ENCODE measurements at regions not wholly inside any gene's neighbourhood (a gene's known extent, or its start where the extent isn't known, plus 50 kb on each side); places are given as distances from the start of the nearest gene placed in this dataset.

GRCh38 chr17:79496422-79497005, 114.3 kb downstream of the RBFOX3 start:
- TF ChIP-seq CTCF (IDR thresholded peaks at IDR 0.05; ENCODE audit: insufficient read depth, low read length, poor library complexity, severe bottlenecking) (no peak), EZH2phosphoT487 (conservative IDR thresholded peaks at IDR 0.05; ENCODE audit: low read length) (no peak)

All from SU-DHL-6 (cell line).